Ishikawa (cell line): ENCODE measurements at regions not wholly inside any gene's neighbourhood (a gene's known extent, or its start where the extent isn't known, plus 50 kb on each side); places are given as distances from the start of the nearest gene placed in this dataset.
A peak's percentile ranks its signal among the peaks of the same experiment; 100 is the strongest.

Source experiments
- CEBPB ChIP-seq: IDR thresholded peaks from 2 replicates; pipeline ENCODE4 v1.6.1; 2012
- CREB1 ChIP-seq: IDR thresholded peaks from 2 replicates; pipeline ENCODE4 v1.6.1; 2012; ENCODE audit warnings: low read depth
- EGR1 ChIP-seq: IDR thresholded peaks from 2 replicates; pipeline ENCODE4 v1.6.1; 2012
- EP300 ChIP-seq: IDR thresholded peaks from 2 replicates; pipeline ENCODE4 v1.6.1; 2012; ENCODE audit warnings: borderline replicate concordance
- FOXM1 ChIP-seq: IDR thresholded peaks from 2 replicates; pipeline ENCODE4 v1.6.1; 2012; ENCODE audit warnings: low read depth, borderline replicate concordance
- MAX ChIP-seq: IDR thresholded peaks from 2 replicates; pipeline ENCODE4 v1.6.1; 2012
- NFIC ChIP-seq: IDR thresholded peaks from 2 replicates; pipeline ENCODE4 v1.6.1; 2012
- RAD21 ChIP-seq: IDR thresholded peaks from 2 replicates; pipeline ENCODE4 v1.6.1; 2012; ENCODE audit warnings: low read depth
- TAF1 ChIP-seq: IDR thresholded peaks from 2 replicates; pipeline ENCODE4 v1.6.1; 2012; ENCODE audit warnings: low read depth, mild to moderate bottlenecking
- TCF12 ChIP-seq: IDR thresholded peaks from 2 replicates; pipeline ENCODE4 v1.6.1; 2012; ENCODE audit warnings: low read depth
- TEAD4 ChIP-seq: IDR thresholded peaks from 2 replicates; pipeline ENCODE4 v1.6.1; 2012
- USF1 ChIP-seq: IDR thresholded peaks from 2 replicates; pipeline ENCODE4 v1.6.1; 2012
- YY1 ChIP-seq: IDR thresholded peaks from 2 replicates; pipeline ENCODE4 v1.6.1; 2012; ENCODE audit warnings: low read depth
- ZBTB7A ChIP-seq: IDR thresholded peaks from 2 replicates; pipeline ENCODE4 v1.6.1; 2012; ENCODE audit warnings: low read depth
- TF ChIP-seq, protein P1 (sequence below): IDR thresholded peaks from 2 replicates; pipeline ENCODE4 v1.6.1; 2012; ENCODE audit warnings: low read depth, mild to moderate bottlenecking

GRCh38 chr13:111429064-111429558 is 108.7 kb downstream of the TEX29 start:
- peak; percentile 34 for TF ChIP-seq RAD21
- no peak for TF ChIP-seq USF1
- no peak for TF ChIP-seq EGR1

- TF ChIP-seq TAF1 (no peak), YY1 (no peak), FOXM1 (no peak), MAX (no peak), NFIC (no peak), TCF12 (no peak), TEAD4 (no peak), EP300 (no peak), RAD21 (no peak), USF1 (no peak), CEBPB (no peak), CREB1 (no peak), ZBTB7A (no peak), EGR1 (no peak)
- TF ChIP-seq, protein P1, sequence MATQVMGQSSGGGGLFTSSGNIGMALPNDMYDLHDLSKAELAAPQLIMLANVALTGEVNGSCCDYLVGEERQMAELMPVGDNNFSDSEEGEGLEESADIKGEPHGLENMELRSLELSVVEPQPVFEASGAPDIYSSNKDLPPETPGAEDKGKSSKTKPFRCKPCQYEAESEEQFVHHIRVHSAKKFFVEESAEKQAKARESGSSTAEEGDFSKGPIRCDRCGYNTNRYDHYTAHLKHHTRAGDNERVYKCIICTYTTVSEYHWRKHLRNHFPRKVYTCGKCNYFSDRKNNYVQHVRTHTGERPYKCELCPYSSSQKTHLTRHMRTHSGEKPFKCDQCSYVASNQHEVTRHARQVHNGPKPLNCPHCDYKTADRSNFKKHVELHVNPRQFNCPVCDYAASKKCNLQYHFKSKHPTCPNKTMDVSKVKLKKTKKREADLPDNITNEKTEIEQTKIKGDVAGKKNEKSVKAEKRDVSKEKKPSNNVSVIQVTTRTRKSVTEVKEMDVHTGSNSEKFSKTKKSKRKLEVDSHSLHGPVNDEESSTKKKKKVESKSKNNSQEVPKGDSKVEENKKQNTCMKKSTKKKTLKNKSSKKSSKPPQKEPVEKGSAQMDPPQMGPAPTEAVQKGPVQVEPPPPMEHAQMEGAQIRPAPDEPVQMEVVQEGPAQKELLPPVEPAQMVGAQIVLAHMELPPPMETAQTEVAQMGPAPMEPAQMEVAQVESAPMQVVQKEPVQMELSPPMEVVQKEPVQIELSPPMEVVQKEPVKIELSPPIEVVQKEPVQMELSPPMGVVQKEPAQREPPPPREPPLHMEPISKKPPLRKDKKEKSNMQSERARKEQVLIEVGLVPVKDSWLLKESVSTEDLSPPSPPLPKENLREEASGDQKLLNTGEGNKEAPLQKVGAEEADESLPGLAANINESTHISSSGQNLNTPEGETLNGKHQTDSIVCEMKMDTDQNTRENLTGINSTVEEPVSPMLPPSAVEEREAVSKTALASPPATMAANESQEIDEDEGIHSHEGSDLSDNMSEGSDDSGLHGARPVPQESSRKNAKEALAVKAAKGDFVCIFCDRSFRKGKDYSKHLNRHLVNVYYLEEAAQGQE = no peak
Measured at GRCh38 chr13:111431206-111431605, 110.8 kb downstream of the TEX29 start.

DNA sequence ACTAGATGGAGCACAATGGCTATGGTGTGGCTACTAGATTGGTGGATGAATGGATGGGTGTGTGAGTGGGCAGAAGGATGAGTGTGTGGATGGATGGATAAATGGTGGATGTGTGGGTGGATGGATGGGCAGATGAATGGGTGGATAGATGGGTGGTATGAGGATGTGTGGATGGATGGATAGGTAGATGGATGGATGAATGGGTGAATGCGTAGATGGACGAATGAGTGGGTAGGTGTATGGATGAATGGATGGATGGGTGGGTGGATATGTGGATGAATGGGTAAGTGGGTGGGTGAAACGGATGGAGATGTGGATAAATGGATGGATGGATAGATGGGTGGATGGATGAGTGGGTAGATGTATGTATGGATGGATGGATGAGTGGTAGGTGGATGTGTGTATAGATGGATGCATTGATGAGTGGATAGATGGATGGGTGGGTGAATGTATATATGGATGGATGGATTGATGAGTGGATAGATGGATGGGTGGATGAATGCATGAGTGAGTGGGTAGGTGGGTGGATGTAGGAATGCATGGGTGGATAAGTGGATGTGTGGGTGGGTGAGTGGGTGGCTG is 114.2 kb downstream of the TEX29 start:
- TF ChIP-seq CREB1 (no peak), EP300 (no peak), CEBPB (no peak), RAD21 (no peak), USF1 (no peak), TEAD4 (no peak), FOXM1 (no peak), TAF1 (no peak), EGR1 (no peak), MAX (no peak), YY1 (no peak), NFIC (no peak), TCF12 (no peak)

DNA sequence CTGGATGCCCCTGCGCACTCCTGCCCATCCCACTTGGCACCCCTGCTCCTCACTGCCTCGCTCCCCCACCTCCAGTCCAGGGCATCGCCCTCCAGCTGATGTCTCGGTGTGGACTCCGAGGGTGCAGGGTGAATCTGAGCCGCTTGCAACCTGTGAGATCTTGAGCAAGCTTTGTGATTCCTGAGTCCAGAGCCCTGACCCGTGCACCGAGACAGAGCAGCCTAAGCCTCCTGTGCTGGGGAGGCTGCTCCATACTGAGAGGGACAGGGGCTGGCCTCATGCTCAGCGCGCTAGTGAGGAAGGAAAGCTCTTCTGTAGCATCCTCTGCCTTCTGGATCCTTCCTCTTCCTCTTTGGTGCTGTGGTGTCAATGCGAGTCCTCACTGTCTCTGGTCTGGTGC is 116.0 kb downstream of the TEX29 start:
- TF ChIP-seq MAX (no peak), YY1 (no peak)

DNA sequence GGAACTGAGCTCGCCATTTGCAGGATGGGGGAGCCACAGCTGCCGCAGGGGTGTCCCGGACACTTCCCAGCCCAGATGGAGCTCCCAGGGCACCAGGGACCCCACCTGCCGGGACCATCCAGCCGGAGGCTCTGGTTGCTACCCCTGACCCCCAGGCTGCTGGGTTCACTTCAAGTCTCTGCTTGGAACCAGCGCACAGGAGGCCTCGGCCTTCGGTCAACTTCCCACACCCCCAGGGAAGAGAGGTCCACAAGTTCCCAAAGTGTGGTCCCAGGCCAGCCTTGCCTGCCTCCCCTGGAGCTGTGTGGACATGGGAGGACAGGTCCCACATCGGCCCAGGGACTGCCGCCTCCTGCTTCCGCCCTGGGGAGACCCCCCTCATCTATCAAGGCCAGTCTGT is 117.0 kb downstream of the TEX29 start:
- TF ChIP-seq FOXM1 (no peak), EGR1 (no peak), NFIC (no peak), CEBPB (no peak), YY1 (no peak), USF1 (no peak), TEAD4 (no peak), TAF1 (no peak), TCF12 (no peak), EP300 (no peak), MAX (no peak), ZBTB7A (no peak), CREB1 (no peak), RAD21 (no peak)
- TF ChIP-seq, protein P1 = no peak
